DND-41 (cell line): ENCODE measurements at regions not wholly inside any gene's neighbourhood (a gene's known extent, or its start where the extent isn't known, plus 50 kb on each side); places are given as distances from the start of the nearest gene placed in this dataset.

Source experiments
- ATAC-seq: fragments of 200-7000 bp; cut with Tn5 transposase; 3 replicates; pipeline ENCODE4 v1.9.1; 2021; ENCODE audit warnings: low read depth; ENCODE audit not compliant: insufficient read depth
- DNase-seq: peaks from one replicate; pipeline ENCODE4 v3.0.0-alpha.2; 2020
- H2AFZ ChIP-seq: 2 replicates; pipeline ENCODE4 v1.6.0; 2012; ENCODE audit warnings: low read depth, low read length
- H3K27ac ChIP-seq: 2 replicates; pipeline ENCODE4 v1.5.1; 2012; ENCODE audit warnings: low read length, inconsistent platforms
- H3K27me3 ChIP-seq: fragments of 200-600 bp; sonication (generic); 2 replicates; pipeline ENCODE4 v1.6.0; 2012; ENCODE audit warnings: low read length, mild to moderate bottlenecking, inconsistent platforms; ENCODE audit not compliant: insufficient read depth, poor library complexity
- H3K36me3 ChIP-seq: 2 replicates; pipeline ENCODE4 v1.5.1; 2012; ENCODE audit warnings: low read length, inconsistent platforms; ENCODE audit not compliant: insufficient read depth
- H3K4me1 ChIP-seq: 2 replicates; pipeline ENCODE4 v1.5.1; 2012; ENCODE audit warnings: mild to moderate bottlenecking, low read length; ENCODE audit not compliant: insufficient read depth
- H3K4me2 ChIP-seq: 2 replicates; pipeline ENCODE4 v1.6.0; 2012; ENCODE audit warnings: mild to moderate bottlenecking, moderate library complexity, low read length, inconsistent platforms; ENCODE audit not compliant: insufficient read depth
- H3K4me3 ChIP-seq, 2 experiments: fragments of 200-600 bp in 1 of 2; shearing (Covaris generic) in 1 of 2; 2 replicates each; pipeline ENCODE4 v1.5.1; 2012 to 2016; ENCODE audit warnings: inconsistent platforms in 2 of 2, low read length in 2 of 2, mild to moderate bottlenecking in 2 of 2, low read depth in 1 of 2, moderate library complexity in 1 of 2
- H3K79me2 ChIP-seq: 2 replicates; pipeline ENCODE4 v1.6.0; 2012; ENCODE audit warnings: low read length, inconsistent platforms; ENCODE audit not compliant: insufficient read depth
- H3K9ac ChIP-seq: 2 replicates; pipeline ENCODE4 v1.6.0; 2012; ENCODE audit warnings: low read depth, mild to moderate bottlenecking, inconsistent platforms, low read length, moderate library complexity
- H3K9me3 ChIP-seq: 2 replicates; pipeline ENCODE4 v1.5.1; 2012; ENCODE audit warnings: low read length, moderate library complexity, mild to moderate bottlenecking, inconsistent platforms; ENCODE audit not compliant: insufficient read depth, severe bottlenecking
- H4K20me1 ChIP-seq: 2 replicates; pipeline ENCODE4 v1.6.0; 2012; ENCODE audit warnings: low read length; ENCODE audit not compliant: insufficient read depth
- CTCF ChIP-seq: IDR thresholded peaks from 2 replicates; pipeline ENCODE4 v1.5.1; 2012; ENCODE audit warnings: borderline replicate concordance, low read length, moderate library complexity, mild to moderate bottlenecking; ENCODE audit not compliant: poor library complexity, severe bottlenecking; ENCODE audit errors: extremely low read depth
- EZH2 ChIP-seq: IDR thresholded peaks from 3 replicates; pipeline ENCODE4 v1.6.1; 2012; ENCODE audit warnings: borderline replicate concordance, low read depth, mild to moderate bottlenecking, moderate library complexity, low read length, inconsistent platforms; ENCODE audit not compliant: severe bottlenecking

- no peaks in the 10 kb centered on the region for H3K9me3 ChIP-seq
- TF ChIP-seq EZH2 (no peak), CTCF (no peak)
- H2AFZ ChIP-seq = no peak overlapping the region
- no peaks in the 10 kb centered on the region for H3K36me3 ChIP-seq
- H3K79me2 ChIP-seq = no peaks in the 10 kb centered on the region
- H3K4me3 ChIP-seq = no peak overlapping the region
- no peak overlapping the region for H3K9ac ChIP-seq
- no peak overlapping the region for H3K4me2 ChIP-seq
- H3K27me3 ChIP-seq = no peaks in the 10 kb centered on the region
- no peaks in the 10 kb centered on the region for H4K20me1 ChIP-seq
- H3K27ac ChIP-seq = no peak overlapping the region
- H3K4me1 ChIP-seq = no peaks in the 10 kb centered on the region
- DNase-seq = no peak
- no peak for ATAC-seq
Observed at GRCh38 chr1:81068726-81069125, 732.0 kb upstream of the ADGRL2 start.

GRCh38 chr1:81053826-81054225, 746.9 kb upstream of the ADGRL2 start:
- DNase-seq (no peak), ATAC-seq (no peak)
- Histone ChIP-seq H3K27me3 (no peaks in the 10 kb centered on the region), H3K4me2 (no peak overlapping the region), H3K36me3 (no peaks in the 10 kb centered on the region), H3K4me3 (no peak overlapping the region), H3K27ac (no peak overlapping the region), H2AFZ (no peak overlapping the region), H3K79me2 (no peaks in the 10 kb centered on the region), H4K20me1 (no peaks in the 10 kb centered on the region), H3K9me3 (no peaks in the 10 kb centered on the region), H3K9ac (no peak overlapping the region), H3K4me1 (no peaks in the 10 kb centered on the region)
- TF ChIP-seq CTCF = no peak
- TF ChIP-seq EZH2 = no peak

GRCh38 chr1:81052162-81052561, 748.6 kb upstream of the ADGRL2 start:
- H4K20me1 ChIP-seq = no peaks in the 10 kb centered on the region
- ATAC-seq = no peak
- no peaks in the 10 kb centered on the region for H3K9me3 ChIP-seq

More at GRCh38 chr1:81052162-81052561, 748.6 kb upstream of the ADGRL2 start:
- H3K4me1 ChIP-seq = no peaks in the 10 kb centered on the region
- H3K27me3 ChIP-seq = no peaks in the 10 kb centered on the region
- H3K9ac ChIP-seq = no peak overlapping the region
- H3K4me3 ChIP-seq = no peak overlapping the region
- H3K4me2 ChIP-seq = no peak overlapping the region
- no peak for TF ChIP-seq EZH2
- no peak for TF ChIP-seq CTCF
- no peak overlapping the region for H3K27ac ChIP-seq
- H3K79me2 ChIP-seq = no peaks in the 10 kb centered on the region
- H2AFZ ChIP-seq = no peak overlapping the region
- no peak for DNase-seq
- no peaks in the 10 kb centered on the region for H3K36me3 ChIP-seq
